Erythroblast (primary cell): ENCODE measurements at regions not wholly inside any gene's neighbourhood (a gene's known extent, or its start where the extent isn't known, plus 50 kb on each side); places are given as distances from the start of the nearest gene placed in this dataset.

Experiments used
- GATA1 ChIP-seq: IDR thresholded peaks from 2 replicates; pipeline ENCODE4 v1.6.1; 2011; ENCODE audit warnings: low read depth, mild to moderate bottlenecking, control low read depth, low read length, moderate library complexity
- POLR2A ChIP-seq: IDR thresholded peaks from 2 replicates; pipeline ENCODE4 v1.6.1; 2011; ENCODE audit warnings: mild to moderate bottlenecking, low read length

- TF ChIP-seq POLR2A, result no peak
- no peak for TF ChIP-seq GATA1
Measured at GRCh38 chr3:144770915-144771351, 799.3 kb downstream of the DIPK2A start.
